D341Med (cell line): ENCODE measurements at regions not wholly inside any gene's neighbourhood (a gene's known extent, or its start where the extent isn't known, plus 50 kb on each side); places are given as distances from the start of the nearest gene placed in this dataset.
"Not testable (repeated sequence)": the region's sequence is repeated elsewhere in the genome, so short reads cannot be mapped to it uniquely, and the experiment has no call there.

ENCODE experiments used
- DNase-seq: peaks from one replicate; pipeline ENCODE4 v3.0.0; 2012; ENCODE audit warnings: low spot score

- no peak for DNase-seq
Measured at GRCh38 chr11:87539596-87539995, 501.9 kb downstream of the TMEM135 start.

GRCh38 chr11:87536565-87536964 is 498.8 kb downstream of the TMEM135 start:
- no peak for DNase-seq

- DNase-seq, result no peak
Measured at GRCh38 chr11:87536016-87536415, 498.3 kb downstream of the TMEM135 start.

GRCh38 chr11:87535513-87535912 is 497.8 kb downstream of the TMEM135 start:
- DNase-seq, result no peak

- not testable (repeated sequence) for DNase-seq
Measured at GRCh38 chr11:87531835-87532234, 494.1 kb downstream of the TMEM135 start.

GRCh38 chr11:87529486-87529885 is 491.8 kb downstream of the TMEM135 start:
- no peak for DNase-seq

GRCh38 chr11:87528752-87529151 is 491.0 kb downstream of the TMEM135 start:
- DNase-seq, result no peak

GRCh38 chr11:87523276-87523675 is 485.5 kb downstream of the TMEM135 start:
- DNase-seq, result no peak

GRCh38 chr11:87518266-87518665 is 480.5 kb downstream of the TMEM135 start:
- DNase-seq, result no peak

GRCh38 chr11:87517351-87517750 is 479.6 kb downstream of the TMEM135 start:
- no peak for DNase-seq

- DNase-seq, result not testable (repeated sequence)
Measured at GRCh38 chr11:87507722-87508121, 470.0 kb downstream of the TMEM135 start.

GRCh38 chr11:87506946-87507345 is 469.2 kb downstream of the TMEM135 start:
- DNase-seq, result not testable (repeated sequence)

- no peak for DNase-seq
Measured at GRCh38 chr11:87501388-87501787, 463.7 kb downstream of the TMEM135 start.

- DNase-seq, result not testable (repeated sequence)
Measured at GRCh38 chr11:87494936-87495335, 457.2 kb downstream of the TMEM135 start.

- DNase-seq, result not testable (repeated sequence)
Measured at GRCh38 chr11:87494026-87494425, 456.3 kb downstream of the TMEM135 start.

GRCh38 chr11:87493516-87493915 is 455.8 kb downstream of the TMEM135 start:
- DNase-seq, result no peak

GRCh38 chr11:87491381-87491780 is 453.6 kb downstream of the TMEM135 start:
- no peak for DNase-seq

GRCh38 chr11:87490671-87491070 is 452.9 kb downstream of the TMEM135 start:
- DNase-seq, result no peak

- DNase-seq, result no peak
Measured at GRCh38 chr11:87484566-87484965, 446.8 kb downstream of the TMEM135 start.

- DNase-seq, result no peak
Measured at GRCh38 chr11:87477321-87477720, 439.6 kb downstream of the TMEM135 start.

- no peak for DNase-seq
Measured at GRCh38 chr11:87473174-87473573, 435.4 kb downstream of the TMEM135 start.

- DNase-seq, result no peak
Measured at GRCh38 chr11:87466223-87466622, 428.5 kb downstream of the TMEM135 start.

GRCh38 chr11:87465716-87466115 is 428.0 kb downstream of the TMEM135 start:
- DNase-seq, result no peak

- peak; percentile 41 for DNase-seq
Measured at GRCh38 chr11:87463486-87464102, 425.9 kb downstream of the TMEM135 start.
